ENCODE measurements at regions not wholly inside any gene's neighbourhood (a gene's known extent, or its start where the extent isn't known, plus 50 kb on each side); places are given as distances from the start of the nearest gene placed in this dataset.

GRCh38 chr1:187716160-187716559, 887.4 kb downstream of the PLA2G4A start:
- no peak for TF ChIP-seq CTCF (IDR thresholded peaks at IDR 0.05; ENCODE audit: borderline replicate concordance)
- no peak overlapping the region for H3K27ac ChIP-seq (replicated peaks)
- no peak for DNase-seq
- intact Hi-C loops (cut with micrococcal nuclease), result no loop called here
- H3K4me3 ChIP-seq, result no peak overlapping the region
- no peaks in the 10 kb centered on the region for H3K27me3 ChIP-seq (ENCODE audit: low read depth)
- no peaks in the 10 kb centered on the region for H3K36me3 ChIP-seq
- H3K9me3 ChIP-seq (replicated peaks), result no peaks in the 10 kb centered on the region
- H3K4me1 ChIP-seq, result no peaks in the 10 kb centered on the region

DNA sequence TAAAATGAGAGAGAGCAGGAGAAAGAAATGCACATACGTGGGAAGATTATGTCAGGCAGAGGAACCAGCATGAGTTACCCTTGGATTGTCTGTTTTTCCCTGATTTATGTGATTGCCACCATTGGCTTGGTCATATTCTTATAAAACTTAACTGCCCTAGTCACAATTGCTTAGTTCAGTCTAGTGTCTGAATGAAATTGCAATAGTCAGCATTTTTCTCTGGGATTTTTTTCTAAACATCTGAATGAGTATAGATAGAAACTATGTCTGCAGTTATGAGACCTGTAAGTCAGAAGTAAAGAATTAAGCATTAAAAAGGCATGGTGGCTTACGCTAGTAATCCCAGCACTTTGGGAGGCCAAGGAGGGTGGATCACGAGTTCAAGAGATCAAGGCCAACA, 889.8 kb downstream of the PLA2G4A start:
- no peak for TF ChIP-seq CTCF (IDR thresholded peaks at IDR 0.05; ENCODE audit: borderline replicate concordance)
- Histone ChIP-seq H3K27ac (replicated peaks) (no peak overlapping the region), H3K36me3 (no peaks in the 10 kb centered on the region), H3K4me1 (no peaks in the 10 kb centered on the region), H3K27me3 (ENCODE audit: low read depth) (no peaks in the 10 kb centered on the region), H3K9me3 (replicated peaks) (peaks cover 3% of the 10 kb centered on the region), H3K4me3 (no peak overlapping the region)
- DNase-seq, result no peak
- intact Hi-C loops (cut with micrococcal nuclease), result no loop called here

DNA sequence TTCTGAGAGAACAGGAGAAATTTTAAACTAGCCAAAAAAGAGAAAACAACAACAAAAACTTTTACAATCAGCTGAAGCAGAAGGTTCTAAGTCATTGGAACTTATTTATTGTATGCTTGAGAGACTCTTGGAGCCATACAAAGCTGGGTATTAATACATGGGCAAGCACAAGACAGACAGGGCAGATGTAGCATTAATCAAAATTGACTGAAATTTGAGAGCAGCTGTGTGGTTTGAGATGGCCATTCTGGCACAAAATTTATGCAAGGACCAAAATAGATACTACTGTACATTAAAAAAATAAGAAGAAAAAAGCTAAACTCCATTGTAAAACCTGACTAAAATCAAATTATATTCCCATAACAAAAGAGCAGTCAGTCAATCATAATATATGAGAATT, 892.5 kb downstream of the PLA2G4A start:
- no peak for TF ChIP-seq CTCF (IDR thresholded peaks at IDR 0.05; ENCODE audit: borderline replicate concordance)
- no peak overlapping the region for H3K27ac ChIP-seq (replicated peaks)
- intact Hi-C loops (cut with micrococcal nuclease), result no loop called here
- DNase-seq, result no peak
- peaks cover 3% of the 10 kb centered on the region for H3K9me3 ChIP-seq (replicated peaks)
- no peaks in the 10 kb centered on the region for H3K27me3 ChIP-seq (ENCODE audit: low read depth)
- H3K36me3 ChIP-seq, result no peaks in the 10 kb centered on the region
- no peaks in the 10 kb centered on the region for H3K4me1 ChIP-seq
- no peak overlapping the region for H3K4me3 ChIP-seq

- DNase-seq, result no peak
- Histone ChIP-seq H3K27me3 (ENCODE audit: low read depth) (no peaks in the 10 kb centered on the region), H3K36me3 (no peaks in the 10 kb centered on the region), H3K27ac (replicated peaks) (no peak overlapping the region), H3K4me3 (no peak overlapping the region), H3K9me3 (replicated peaks) (peaks cover 3% of the 10 kb centered on the region), H3K4me1 (no peaks in the 10 kb centered on the region)
- intact Hi-C loops (cut with micrococcal nuclease), result no loop called here
- no peak for TF ChIP-seq CTCF (IDR thresholded peaks at IDR 0.05; ENCODE audit: borderline replicate concordance)
Observed at GRCh38 chr1:187725216-187725615, 896.5 kb downstream of the PLA2G4A start.

DNA sequence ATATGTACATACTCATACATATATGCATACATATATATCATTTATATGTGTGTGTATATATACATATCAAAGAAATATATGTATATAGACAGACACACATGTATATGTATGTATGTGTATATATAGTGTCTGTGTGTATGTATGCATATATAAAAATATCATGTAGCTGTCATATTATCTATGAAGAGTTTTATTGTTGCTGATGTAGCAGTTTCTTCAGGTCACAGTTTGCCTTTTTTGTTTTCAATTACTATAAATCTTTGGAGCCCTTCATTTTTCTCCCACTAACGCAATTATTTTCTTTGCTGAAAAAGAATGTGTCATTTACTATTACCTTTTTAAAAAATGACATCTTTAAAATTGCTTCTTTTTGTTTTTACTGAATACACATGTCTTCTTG, 904.5 kb downstream of the PLA2G4A start:
- intact Hi-C loops (cut with micrococcal nuclease), result no loop called here
- no peaks in the 10 kb centered on the region for H3K36me3 ChIP-seq
- no peak overlapping the region for H3K27ac ChIP-seq (replicated peaks)
- peaks cover 3% of the 10 kb centered on the region for H3K9me3 ChIP-seq (replicated peaks)
- no peaks in the 10 kb centered on the region for H3K4me1 ChIP-seq
- TF ChIP-seq CTCF (IDR thresholded peaks at IDR 0.05; ENCODE audit: borderline replicate concordance), result no peak
- H3K4me3 ChIP-seq, result no peak overlapping the region
- no peaks in the 10 kb centered on the region for H3K27me3 ChIP-seq (ENCODE audit: low read depth)
- no peak for DNase-seq

DNA sequence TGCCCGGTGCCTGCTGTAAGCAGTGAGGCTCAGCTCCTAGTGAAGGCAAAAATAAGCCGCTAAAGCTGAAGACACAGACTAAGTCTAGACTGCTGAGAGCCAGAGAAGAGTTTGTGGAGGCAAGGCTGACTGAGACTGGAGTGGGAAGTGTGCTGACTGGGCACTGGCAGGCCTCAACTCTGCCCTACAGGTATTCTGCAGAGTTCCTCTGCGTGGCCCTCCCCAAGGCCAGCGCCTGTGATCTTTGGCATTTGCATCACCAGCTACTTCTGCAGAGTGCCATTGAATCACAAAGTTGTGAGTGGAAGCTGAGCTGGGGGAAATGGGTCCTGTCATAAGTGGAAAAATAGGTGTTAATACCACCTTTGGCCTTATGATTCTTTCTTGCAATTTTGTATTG, 905.7 kb downstream of the PLA2G4A start:
- no peak for DNase-seq
- Histone ChIP-seq H3K36me3 (no peaks in the 10 kb centered on the region), H3K4me3 (no peak overlapping the region), H3K27ac (replicated peaks) (no peak overlapping the region), H3K9me3 (replicated peaks) (peaks cover 3% of the 10 kb centered on the region), H3K27me3 (ENCODE audit: low read depth) (no peaks in the 10 kb centered on the region), H3K4me1 (no peaks in the 10 kb centered on the region)
- TF ChIP-seq CTCF (IDR thresholded peaks at IDR 0.05; ENCODE audit: borderline replicate concordance), result no peak
- intact Hi-C loops (cut with micrococcal nuclease), result no loop called here
